ENCODE measurements at regions not wholly inside any gene's neighbourhood (a gene's known extent, or its start where the extent isn't known, plus 50 kb on each side); places are given as distances from the start of the nearest gene placed in this dataset.
"Not testable (repeated sequence)": the region's sequence is repeated elsewhere in the genome, so short reads cannot be mapped to it uniquely, and the experiment has no call there.

DNA sequence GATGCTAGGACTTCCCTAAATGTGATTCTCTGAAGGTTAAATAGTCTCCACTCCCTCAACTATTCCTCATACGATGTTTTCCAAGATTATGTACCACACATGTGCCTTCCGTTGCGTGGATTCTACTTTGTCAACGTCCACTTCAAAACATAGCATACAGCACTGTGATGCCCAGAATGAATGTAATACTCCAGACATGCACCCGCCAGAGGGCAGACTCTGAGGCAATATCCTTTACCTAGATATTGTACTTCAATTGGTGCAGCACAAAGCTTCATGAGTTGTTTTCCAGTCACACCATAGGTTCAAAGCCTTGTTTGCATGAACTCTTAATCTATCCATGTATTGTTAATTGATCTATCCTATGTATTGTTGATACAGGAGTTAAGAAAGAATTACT, 201.0 kb upstream of the NABP1 start:
- DNase-seq, result no peak

DNA sequence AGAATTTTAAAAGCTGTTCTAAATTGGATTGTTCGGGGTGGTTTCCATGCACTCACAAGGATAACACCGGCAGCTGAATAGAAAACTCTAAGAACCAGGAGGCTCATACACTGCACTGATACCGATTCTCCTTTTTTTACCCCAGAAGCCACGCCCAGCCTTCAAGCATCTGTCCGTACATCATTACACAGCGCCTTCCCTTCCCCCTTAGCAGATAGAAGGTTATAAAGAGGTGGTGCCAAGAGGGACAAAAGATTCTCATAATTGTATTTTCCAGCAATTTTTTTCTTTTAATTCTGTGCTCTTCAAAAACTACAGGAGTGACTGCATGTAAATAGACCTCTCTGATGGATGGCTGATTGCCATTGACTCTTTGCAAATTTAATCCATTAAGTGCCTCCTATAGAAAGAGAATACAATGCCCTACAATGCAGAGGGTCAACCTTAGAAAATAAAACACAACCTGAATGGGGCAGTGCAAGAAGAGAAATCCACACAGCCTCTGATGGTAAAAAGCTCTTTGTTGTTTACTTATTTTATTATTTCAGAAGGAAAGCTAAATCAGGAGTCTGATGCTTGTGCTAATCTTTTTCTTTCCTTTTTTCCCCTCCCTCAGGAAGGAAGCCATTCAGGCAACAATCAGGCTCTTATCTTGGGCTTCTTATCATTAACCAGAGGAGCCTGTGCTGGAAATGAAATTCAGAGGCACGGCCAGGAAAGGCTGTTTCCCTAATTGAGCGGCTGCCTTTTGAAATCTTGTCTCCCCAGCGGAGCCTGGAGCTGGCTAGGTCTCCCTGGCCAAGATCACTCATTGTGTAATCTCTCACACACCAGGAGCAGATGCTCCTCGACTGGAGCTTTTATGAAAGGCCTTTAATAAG, 198.9 kb upstream of the NABP1 start:
- no peak for DNase-seq

DNA sequence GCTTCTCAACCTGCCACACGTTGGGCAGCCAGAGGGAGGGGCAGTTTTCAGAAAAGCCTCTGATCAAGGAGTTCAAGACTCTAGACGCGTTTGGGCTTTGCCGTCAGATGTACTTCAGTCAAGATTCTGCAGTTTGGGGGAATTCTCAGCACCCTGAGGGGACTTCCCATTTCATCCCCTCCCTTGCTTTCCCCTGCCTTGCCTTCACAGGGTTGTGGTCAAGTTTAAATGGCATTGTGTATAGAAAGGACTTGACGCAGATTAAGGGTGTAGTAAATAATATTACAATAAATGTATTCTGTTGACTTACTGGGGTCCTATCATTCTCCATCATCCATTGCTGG, 198.3 kb upstream of the NABP1 start:
- DNase-seq, result no peak

DNA sequence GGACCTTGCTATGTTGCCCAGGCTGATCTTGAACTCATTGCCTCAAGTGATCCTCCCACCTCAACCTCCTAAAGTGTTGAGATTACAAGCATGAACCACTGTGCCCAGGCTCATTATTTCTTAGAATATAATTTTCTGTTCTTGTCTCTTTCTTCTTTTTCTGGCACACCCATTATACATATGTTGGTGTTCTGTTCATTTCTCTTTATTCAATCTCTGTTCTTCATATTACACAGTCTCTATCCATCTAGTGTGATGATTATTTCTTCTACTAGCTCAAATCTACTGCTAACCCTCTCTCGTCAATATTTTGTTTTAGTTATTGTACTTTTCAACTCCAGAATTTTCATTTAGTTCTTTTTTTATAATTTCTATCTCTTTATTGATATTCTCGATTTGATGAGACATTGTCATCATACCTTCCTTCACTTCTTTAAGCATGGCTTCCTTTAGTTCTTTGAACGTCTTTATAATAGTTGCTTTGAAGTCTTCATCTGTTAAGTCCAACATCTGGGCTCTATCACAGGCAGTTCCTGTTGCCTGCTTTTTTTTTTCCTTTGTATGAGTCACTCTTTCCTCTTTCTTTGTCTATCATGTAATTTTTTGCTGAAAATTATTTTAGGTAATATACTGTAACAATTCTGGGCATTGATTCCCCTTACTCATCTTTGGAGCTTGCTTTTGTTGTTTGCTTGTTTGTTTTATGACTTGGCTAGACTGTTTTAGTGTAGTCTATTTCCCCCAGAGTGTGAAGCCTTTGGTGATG, 196.4 kb upstream of the NABP1 start:
- no peak for DNase-seq

DNA sequence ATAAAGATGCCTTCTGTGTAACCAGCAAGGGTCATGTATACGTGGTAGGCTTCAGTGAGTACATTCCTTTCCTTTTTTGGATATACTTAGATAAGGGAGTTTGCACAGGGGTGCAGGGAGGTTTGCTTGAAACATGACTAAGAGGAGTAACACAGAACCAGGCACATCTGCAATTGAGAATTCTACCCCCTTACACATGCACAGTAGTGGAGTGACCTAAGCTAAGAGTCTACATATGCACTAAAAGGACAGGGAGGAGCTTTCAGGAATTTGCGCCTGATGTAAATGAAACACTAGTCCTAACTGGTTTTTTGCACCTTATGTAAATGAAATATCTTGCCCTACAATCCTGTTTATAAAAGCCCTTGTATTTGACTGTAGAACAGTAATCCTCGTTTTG, 194.8 kb upstream of the NABP1 start:
- DNase-seq, result no peak

DNA sequence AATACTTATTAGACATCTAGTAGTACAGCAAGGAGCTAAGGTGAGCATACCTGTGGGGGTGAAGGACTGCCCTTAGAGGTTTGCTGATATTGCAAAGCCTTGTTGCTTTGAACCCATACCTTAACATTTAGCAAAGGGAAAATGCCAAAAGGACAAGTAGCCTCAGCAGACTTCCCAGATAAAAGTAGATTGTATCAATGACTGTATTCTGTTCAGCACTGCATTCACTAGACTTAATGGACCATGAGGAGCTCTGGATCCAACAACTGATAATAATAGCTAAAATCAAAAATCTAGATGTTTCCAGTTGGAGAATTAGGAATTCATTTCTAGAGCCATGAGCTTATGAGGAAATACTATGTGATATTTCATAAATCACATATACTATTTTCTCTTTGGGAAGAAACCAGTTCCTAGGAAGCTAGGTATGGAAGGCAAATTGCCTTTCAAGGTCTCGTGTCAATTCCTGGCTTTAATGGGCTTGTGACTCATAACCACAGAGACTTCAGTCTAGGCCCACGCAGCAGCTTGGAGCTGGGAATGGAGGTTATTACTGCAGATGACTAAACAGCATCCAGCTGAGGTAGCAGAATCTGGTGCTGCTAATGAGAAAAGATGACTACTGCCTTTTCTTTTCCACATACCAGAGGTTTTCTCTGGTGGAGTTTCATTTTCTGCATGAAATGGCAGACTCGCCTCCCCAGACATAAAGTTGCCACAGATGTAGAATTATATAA, 191.2 kb upstream of the NABP1 start:
- no peak for DNase-seq

DNA sequence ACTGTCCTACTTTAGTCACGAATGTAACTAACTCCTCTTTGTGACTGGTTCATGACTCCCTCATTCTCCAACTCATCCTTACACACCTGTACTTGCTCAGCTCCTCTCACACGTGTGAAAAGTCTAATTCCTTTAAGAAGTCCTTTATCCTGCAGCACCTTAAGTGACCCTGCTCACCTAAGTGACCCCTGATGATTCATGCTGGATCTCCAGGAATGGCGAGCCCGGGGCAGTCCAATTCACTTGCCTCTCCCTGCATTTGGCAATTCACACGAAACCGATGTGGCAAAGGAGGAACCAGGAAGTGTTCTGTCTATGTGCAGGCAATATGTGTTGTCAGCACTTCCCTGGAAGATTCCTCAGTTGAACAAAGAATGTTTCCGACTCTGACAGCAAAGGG, 189.8 kb upstream of the NABP1 start:
- no peak for DNase-seq

DNA sequence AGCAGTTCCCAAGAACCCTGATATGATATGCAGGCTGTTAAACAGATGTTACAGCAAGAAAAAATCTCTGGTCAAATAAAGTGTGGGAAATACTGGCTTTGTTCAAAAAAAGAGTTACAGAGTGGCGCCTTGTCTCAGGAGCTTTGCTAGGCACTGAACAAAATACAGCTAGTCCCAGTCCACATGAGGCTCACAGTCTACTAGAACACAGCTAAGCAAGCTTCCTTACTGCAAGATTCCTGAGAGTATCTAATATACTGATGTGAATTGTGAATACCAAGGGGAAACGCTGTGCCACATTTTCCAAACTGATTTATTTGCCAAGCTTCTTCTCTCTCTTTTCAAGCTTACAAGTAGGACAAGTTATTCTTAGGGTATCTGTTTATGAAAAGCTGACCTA, 188.8 kb upstream of the NABP1 start:
- DNase-seq, result no peak

DNA sequence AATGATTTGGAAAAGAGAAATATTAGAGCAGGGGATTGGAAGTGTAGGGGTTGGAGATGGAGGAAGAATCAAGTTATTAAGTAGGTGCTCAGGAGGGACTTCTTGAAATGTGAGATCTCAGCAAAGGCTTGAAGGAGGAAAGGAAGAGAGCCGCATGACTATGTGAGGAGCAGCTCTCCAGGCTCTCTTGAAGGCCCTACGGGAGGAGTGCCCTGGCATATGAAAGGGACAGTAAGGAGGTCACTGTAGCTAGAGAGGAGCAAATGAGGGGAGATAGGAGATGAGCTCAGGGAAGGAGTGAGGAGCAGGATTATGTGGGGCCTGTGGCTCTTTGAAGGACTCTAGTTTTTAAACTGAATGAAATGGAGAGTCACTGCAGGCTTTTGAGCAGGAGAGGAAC, 181.1 kb upstream of the NABP1 start:
- no peak for DNase-seq

DNA sequence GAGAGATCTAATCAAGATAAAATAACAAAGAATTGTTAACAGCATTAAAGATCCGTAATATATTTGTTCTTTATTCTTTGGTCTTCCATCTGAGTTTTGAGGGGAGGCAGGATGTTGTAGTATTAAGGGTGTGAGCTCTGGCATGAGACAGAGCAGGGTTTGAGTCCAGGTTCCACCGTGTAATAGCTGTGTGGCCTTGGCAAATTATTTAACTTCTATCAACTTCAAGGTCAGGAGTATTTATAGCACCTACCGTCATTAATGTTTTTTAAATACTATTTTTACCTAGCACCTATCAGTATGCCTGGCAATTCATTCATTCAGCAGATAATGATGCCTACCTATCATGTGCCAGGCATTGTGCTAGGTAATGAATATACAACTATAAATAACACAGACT, 180.1 kb upstream of the NABP1 start:
- DNase-seq, result no peak

DNA sequence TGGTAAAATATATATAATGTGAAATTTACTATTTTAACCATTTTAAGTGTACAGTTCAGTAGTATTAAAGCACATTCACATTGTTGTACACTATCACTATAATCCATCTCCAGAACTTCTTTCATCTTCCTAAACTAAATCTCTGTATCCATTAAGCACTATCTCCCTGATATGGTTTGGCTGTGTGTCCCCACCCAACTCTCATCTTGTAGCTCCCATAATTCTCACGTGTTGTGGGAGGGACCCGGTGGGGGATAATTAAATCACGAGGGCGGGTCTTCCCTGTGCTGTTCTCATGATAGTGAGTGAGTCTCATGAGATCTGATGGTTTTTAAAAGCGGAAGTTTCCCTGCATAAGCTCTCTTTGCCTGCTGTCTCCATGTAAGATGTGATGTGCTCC, 178.9 kb upstream of the NABP1 start:
- no peak for DNase-seq

DNA sequence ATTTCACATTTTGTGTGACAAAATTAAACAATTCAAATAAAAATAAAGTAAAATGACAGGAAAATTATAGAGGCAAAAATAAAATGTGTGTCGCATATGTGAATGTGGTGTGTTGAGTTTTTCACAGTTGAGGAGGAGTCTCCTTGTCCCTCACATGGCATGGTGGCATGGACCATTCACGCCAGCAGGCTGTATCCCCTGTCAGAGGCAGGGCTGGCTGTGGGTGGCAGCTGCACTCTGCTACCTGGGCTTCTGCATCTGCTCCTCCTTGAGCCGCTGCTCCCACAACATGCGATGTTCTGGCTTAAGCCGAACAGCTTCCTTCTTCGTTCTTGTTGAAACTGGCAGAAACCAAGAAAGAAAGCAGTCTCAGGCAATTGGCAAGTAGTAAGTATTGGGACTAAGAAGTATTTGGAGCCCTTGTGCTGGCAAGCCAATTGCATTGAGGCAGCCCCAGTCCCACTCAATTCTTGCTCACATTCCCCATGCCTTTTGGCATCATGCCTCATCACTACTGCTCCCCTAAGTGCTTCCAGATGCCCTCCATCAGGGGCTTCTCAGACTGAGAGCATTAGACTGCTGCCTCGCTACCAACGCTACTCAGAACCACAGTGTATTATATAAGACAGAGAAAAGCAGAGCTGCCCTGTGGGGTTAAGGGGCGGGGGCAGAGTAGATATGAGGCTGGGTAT, 177.9 kb upstream of the NABP1 start:
- DNase-seq, result no peak

DNA sequence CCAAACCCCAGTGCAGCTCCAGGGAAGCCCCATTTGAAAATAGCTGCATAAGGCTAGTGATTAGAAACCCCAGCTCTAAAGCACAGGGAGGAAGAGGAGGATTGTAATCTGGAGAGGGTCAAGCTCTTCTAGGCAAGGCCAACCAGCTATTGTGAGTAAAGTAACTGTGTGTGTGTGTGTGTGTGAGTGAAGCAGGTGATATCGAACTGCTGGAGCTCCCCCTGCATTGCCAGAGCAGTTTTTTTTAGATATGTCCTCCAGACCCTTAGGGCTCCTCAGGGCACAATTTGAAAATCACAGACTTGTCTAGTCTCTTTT, 177.4 kb upstream of the NABP1 start:
- no peak for DNase-seq

DNA sequence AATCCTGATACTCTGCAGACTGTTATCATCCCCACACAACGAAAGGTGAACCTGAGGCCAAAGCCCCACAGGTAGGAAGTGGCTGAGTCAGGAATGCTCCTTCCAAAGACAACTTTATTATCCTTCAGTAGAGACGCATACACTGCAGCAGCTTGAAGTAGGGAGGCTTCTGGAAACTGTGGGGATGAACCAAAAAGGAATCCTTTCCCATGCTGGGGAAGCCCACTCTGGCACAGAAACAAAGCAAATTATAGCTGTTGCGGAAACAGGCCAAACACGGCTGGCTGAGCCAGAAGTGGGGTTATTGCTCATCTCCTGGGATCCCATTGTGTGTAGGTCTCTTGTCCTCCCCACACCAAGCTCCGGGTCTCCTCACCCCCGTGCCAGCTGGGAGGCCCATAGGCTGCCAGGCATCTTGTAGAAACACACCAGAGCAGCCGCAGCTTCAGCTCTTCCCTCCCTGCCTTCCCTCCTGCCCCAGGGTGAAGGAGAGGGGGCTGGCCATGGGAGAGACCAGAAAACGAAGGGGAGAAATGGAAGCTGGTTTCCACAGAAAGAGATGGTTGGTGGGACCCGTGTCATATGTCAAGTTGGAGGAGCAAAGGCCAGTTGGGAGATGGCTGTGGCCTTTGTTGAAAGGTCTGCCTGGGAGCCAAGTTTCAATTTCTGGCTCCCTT, 176.9 kb upstream of the NABP1 start:
- DNase-seq, result no peak

DNA sequence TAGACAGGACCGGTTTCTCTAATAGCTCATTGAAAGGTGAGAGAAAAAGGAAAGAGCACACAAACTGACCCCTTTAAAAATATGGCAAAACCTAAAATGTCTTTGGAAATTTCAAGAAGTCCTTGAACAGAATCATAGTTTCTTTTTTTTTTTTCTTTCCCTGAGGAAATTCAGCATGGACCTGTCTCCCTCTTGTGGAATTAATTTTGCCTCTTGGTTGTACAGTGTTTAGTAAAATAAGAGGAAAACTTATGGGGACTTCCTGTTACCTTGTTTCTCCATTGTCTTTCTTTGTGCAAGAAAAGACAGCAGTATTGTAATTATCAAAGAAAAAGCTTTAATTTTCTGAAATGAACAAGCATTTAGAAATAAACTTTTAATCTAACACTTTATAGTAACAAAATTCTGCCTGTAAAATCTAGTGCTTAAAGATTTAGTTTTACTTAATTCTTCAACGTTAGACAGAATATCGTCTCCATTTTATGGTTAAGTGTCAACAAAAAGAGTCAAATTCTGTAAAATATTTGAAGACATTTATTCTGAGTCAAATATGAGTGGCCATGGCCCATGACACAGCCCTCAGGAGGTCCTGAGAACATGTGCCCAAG, 176.3 kb upstream of the NABP1 start:
- no peak for DNase-seq

DNA sequence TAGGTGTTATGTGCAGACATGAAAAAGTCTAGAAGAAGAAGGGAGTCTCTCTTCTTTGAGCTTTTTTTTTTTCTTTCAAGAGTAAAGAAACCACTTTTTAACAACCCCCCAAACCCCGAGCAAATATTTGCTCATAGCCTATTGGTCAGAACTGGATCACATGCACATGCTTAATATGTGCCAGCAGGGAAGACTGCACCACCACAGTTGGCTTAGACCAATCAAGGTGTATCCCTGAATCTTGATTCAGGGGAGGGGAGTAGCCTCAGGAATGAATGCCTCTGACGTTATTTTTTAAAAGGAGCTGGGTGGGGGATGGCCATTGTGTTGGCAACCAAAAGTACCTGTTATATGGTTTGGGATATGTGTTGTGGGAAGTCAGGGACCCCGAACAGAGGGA, 171.4 kb upstream of the NABP1 start:
- DNase-seq, result no peak

DNA sequence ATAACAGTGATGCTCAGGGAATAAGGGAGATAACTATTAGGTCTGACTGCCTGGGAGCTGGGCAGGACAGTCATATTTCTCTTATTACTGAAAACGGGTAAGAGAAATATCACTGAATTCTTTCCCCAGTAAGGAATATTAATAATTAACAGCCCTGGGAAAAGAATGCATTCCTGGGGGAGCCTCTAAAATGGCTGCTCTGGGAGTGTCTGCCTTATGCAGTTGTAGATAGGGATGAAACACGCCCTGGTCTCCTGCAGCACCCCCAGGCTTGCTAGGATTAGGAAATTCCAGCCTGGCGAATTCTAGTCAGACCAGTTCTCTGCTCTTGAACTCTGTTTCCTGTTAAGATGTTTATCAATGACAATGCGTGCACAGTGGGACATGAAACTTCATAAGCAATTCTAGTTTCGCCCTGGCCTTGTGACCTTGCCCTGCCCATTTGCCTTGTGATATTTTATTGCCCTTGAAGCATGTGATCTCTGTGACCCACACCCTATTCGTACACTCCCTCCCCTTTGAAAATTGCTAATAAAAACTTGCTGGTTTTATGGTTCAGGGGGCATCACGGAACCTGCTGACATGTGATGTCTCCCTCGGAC, 170.6 kb upstream of the NABP1 start:
- not testable (repeated sequence) for DNase-seq

DNA sequence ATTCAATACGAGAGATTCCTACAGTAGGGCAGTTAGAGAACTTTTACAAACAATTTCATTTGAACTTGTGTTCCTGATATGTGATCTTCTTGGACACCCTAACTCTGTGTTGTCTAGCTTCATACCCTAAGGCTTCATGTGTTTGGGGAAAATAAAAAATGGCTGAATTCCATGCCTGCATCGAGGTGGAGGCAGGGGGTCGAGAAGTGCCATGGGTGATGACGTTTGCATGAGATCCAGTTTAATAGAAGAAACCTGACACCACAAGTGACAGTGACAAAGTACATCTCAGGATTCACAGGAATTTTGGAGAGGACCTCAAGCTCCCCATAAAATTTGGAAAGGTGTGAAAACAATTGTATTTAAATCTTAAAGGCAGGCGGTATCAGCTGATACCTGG, 169.2 kb upstream of the NABP1 start:
- DNase-seq, result no peak

DNA sequence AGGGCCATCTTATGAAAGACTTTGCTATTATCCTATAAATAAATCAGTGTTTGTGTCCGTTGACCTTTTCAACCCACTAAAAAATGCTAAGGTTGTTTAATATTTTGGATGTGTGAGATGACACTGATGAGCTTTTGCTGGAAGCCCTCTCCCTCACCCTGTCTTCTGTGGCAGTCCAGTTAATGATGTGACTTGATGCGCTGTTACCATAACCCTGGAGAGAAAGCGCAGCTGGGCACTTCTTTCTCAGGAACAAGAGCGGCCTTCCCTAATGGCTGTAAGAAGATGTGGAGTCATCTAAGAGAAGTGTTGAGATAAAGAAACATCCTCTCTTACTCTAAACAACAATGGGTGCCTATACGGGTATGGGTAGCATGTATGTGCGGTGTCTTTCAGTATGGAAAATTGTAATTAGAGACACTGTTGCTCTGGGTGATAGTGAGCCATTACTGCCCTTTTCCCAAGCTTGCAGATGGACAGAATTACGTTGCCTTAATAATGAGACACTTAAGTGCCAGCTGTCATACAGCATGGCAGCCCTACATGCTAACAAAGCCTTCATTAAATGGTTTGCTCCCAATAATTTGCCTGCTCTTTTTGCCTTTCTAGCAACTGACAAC, 165.6 kb upstream of the NABP1 start:
- no peak for DNase-seq

DNA sequence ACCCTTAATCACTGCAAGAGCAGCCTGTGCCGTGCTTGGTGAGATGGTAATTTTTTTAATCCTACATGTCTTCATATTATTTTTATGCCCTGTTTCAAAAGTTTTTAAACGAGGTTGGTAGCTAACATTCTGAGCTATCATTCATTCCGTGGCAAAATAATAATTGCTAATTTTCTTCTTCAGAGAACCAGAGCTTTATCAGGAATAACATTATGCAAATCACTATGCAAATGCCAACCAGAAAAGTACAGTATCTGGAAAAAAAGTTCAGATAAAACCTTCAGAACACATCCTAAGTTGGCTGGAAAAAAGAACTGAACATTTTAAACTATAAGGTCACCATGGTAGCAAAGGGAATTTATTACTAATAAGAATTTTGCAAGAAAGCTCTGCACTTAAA, 165.1 kb upstream of the NABP1 start:
- no peak for DNase-seq

DNA sequence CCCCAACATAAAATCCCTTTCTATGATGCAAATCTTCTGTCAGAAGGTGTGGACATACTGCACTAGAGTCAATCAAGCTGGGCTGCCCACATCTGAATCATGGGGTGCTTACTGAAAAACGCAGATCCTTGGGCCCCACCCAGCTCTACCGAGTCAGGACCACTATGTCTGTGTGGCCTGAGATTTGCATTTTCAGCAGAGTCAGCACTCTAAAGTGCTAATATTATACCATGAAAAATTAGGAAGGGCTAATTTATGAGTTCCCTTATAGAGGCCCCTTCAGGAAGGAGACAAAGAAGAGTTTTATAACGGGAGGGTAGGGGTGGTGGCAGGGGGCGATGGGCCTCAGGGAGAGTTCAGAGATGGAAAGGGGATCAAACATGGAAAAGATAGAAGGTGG, 163.3 kb upstream of the NABP1 start:
- DNase-seq, result no peak

DNA sequence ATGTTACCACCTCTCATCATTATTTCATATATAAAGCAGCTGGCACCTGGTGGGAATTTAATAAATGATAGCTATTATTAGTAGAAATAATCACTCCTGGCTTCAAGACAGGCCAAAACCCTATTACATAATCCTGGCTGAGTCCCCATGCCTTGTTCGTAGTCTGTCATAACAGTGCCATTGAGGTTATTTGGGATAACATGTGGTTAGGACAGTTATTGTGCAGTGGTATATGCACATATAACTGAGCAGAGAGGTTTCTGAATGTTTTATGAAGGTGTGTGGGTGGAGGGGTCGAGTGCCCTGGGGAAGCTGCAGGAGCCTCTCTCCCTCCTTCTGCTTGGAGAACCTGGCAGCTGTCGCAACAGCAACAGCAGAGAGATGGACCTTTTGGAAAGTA, 162.4 kb upstream of the NABP1 start:
- no peak for DNase-seq
